ENCODE measurements at regions not wholly inside any gene's neighbourhood (a gene's known extent, or its start where the extent isn't known, plus 50 kb on each side); places are given as distances from the start of the nearest gene placed in this dataset.

DNA sequence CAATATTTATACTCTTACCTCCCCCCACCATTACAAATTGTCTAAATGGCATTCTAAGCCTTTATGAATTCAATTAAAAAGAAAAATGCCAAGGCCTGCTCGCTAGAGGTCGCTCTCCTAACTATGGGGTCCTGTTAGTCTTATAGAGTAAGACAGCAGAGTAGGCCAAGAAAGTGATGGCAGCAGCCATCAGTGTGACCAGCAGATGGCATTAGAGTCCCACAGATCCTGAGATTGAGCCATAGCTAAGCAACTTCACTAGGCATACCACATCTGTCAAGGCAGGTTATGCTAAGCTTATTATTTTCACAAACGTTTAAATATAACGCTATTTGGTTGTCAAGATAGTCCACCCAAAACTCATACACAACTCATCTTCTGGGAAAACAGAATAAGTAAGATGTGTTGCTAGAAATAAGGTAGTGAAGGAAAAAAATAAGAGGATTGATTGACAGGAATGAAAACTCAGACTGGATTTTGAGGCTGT, 57.6 kb upstream of the SCAF8 start:
- Histone ChIP-seq H3K9ac (ENCODE audit: low read depth, low read length) (no peak overlapping the region), H3K27me3 (ENCODE audit: insufficient read depth, low read length) (no peaks in the 10 kb centered on the region), H3K4me1 (ENCODE audit: insufficient read depth, low read length) (no peaks in the 10 kb centered on the region), H3K4me3 (ENCODE audit: low read length) (no peak overlapping the region), H3K9me3 (ENCODE audit: insufficient read depth, low read depth, low read length) (no peaks in the 10 kb centered on the region), H3K36me3 (ENCODE audit: insufficient read depth, low read depth, low read length) (no peaks in the 10 kb centered on the region), H3K27ac (ENCODE audit: low read length) (no peak overlapping the region)

- H3K36me3 ChIP-seq (ENCODE audit: insufficient read depth, low read depth, low read length), result no peaks in the 10 kb centered on the region
- no peaks in the 10 kb centered on the region; the same call in 1 of the 2 replicates for H3K4me1 ChIP-seq (ENCODE audit: insufficient read depth, low read length)
- H3K9me3 ChIP-seq (ENCODE audit: insufficient read depth, low read depth, low read length), result no peaks in the 10 kb centered on the region
- H3K4me3 ChIP-seq (ENCODE audit: low read length), result no peak overlapping the region
- no peaks in the 10 kb centered on the region for H3K27me3 ChIP-seq (ENCODE audit: insufficient read depth, low read length)
- H3K9ac ChIP-seq (ENCODE audit: low read depth, low read length), result no peak overlapping the region
- no peak overlapping the region for H3K27ac ChIP-seq (ENCODE audit: low read length)
These were observed 50.5 kb upstream of the SCAF8 start for GRCh38 chr6:154682633-154683125.

Data from iPS-20b (cell line).